Brain microvascular endothelial cell (primary cell): ENCODE measurements at regions not wholly inside any gene's neighbourhood (a gene's known extent, or its start where the extent isn't known, plus 50 kb on each side); places are given as distances from the start of the nearest gene placed in this dataset.

ENCODE experiments used
- DNase-seq: peaks from one replicate; pipeline ENCODE4 v3.0.0-alpha.2; 2020
- H3K27ac ChIP-seq: fragments of 250-450 bp; sonication (Bioruptor Pico); 2 replicates; pipeline ENCODE4 v1.5.1; 2020; ENCODE audit warnings: mild to moderate bottlenecking, moderate library complexity
- H3K27me3 ChIP-seq: fragments of 250-450 bp; sonication (Bioruptor Pico); replicated peaks from 2 replicates; pipeline ENCODE4 v1.5.1; 2020; ENCODE audit warnings: mild to moderate bottlenecking
- H3K36me3 ChIP-seq: fragments of 250-450 bp; sonication (Bioruptor Pico); replicated peaks from 2 replicates; pipeline ENCODE4 v1.5.1; 2020; ENCODE audit warnings: mild to moderate bottlenecking
- H3K4me3 ChIP-seq: 2 replicates; pipeline ENCODE4 v1.5.1; 2011; ENCODE audit warnings: low read depth, mild to moderate bottlenecking, control low read depth, low read length, moderate library complexity
- in situ Hi-C: cut with HindIII; loops from 2 replicates; pipeline ENCODE4 v1.10.0; 2017; ENCODE audit warnings: low sequenced_read_pairs, low pct_ligation_motif_present
- TF ChIP-seq, protein P1 (sequence below): IDR thresholded peaks from 2 replicates; pipeline ENCODE4 v1.5.1; 2011; ENCODE audit warnings: low read depth, mild to moderate bottlenecking, moderate library complexity, low read length, control low read depth, inconsistent platforms; ENCODE audit errors: missing control alignments

GRCh38 chr21:35482933-35483662 is 434.0 kb upstream of the RUNX1 start:
- DNase-seq: no peak
- H3K4me3 ChIP-seq: no peak overlapping the region
- H3K27me3 ChIP-seq: no peaks in the 10 kb centered on the region
- TF ChIP-seq, protein P1, sequence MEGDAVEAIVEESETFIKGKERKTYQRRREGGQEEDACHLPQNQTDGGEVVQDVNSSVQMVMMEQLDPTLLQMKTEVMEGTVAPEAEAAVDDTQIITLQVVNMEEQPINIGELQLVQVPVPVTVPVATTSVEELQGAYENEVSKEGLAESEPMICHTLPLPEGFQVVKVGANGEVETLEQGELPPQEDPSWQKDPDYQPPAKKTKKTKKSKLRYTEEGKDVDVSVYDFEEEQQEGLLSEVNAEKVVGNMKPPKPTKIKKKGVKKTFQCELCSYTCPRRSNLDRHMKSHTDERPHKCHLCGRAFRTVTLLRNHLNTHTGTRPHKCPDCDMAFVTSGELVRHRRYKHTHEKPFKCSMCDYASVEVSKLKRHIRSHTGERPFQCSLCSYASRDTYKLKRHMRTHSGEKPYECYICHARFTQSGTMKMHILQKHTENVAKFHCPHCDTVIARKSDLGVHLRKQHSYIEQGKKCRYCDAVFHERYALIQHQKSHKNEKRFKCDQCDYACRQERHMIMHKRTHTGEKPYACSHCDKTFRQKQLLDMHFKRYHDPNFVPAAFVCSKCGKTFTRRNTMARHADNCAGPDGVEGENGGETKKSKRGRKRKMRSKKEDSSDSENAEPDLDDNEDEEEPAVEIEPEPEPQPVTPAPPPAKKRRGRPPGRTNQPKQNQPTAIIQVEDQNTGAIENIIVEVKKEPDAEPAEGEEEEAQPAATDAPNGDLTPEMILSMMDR: no peak
- in situ Hi-C loops: no loop called here
- H3K27ac ChIP-seq: no peak overlapping the region
- H3K36me3 ChIP-seq: no peaks in the 10 kb centered on the region

DNA sequence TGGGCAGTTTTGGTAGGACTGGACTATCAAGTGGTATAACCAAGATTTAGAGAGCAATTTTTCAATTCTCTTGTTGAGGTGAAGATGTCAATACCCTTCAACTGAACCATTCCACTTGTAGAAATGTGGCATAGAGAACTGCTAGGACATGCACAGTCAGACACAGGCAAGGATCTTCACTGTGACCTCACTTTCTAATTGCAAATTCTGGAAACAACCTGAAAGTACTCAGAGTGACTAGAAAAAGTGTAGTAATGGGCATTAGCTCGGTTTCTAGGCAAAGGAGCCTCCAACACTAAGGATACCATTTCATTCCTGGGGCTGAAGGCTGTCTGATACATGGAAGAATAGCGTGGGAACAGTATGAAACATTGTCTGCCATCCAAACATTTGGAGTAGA is 433.0 kb upstream of the RUNX1 start:
- Histone ChIP-seq H3K27me3 (no peaks in the 10 kb centered on the region), H3K27ac (no peak overlapping the region), H3K36me3 (no peaks in the 10 kb centered on the region), H3K4me3 (no peak overlapping the region)
- TF ChIP-seq, protein P1: no peak
- in situ Hi-C loops: no loop called here
- DNase-seq: no peak

DNA sequence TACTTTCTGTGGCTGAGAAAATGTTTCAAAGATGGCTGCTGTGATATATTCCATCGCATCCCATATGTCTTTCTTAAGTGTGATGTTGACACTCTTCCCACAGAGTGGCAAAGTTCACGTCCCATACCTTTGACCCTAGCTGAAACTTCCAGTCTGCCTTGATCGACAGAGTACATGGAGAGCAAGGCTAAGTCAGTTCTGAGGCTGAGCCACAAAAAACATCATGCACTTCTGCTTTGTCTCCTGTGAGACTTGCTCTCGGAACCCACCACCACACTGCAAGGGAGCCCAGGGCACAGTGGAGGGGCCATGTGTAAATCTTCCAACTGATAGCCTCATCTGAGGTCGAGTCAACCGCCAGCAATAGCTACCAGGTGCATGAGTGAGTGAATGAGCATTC is 431.9 kb upstream of the RUNX1 start:
- in situ Hi-C loops: no loop called here
- TF ChIP-seq, protein P1: no peak
- Histone ChIP-seq H3K4me3 (no peak overlapping the region), H3K27me3 (no peaks in the 10 kb centered on the region), H3K27ac (no peak overlapping the region), H3K36me3 (no peaks in the 10 kb centered on the region)
- no peak for DNase-seq

- no peaks in the 10 kb centered on the region for H3K27me3 ChIP-seq
- no peak for DNase-seq
- TF ChIP-seq, protein P1: no peak
- H3K36me3 ChIP-seq: no peaks in the 10 kb centered on the region
- in situ Hi-C loops: no loop called here
- no peak overlapping the region for H3K4me3 ChIP-seq
- H3K27ac ChIP-seq: no peak overlapping the region
These were observed 430.4 kb upstream of the RUNX1 start for GRCh38 chr21:35479529-35479928.

DNA sequence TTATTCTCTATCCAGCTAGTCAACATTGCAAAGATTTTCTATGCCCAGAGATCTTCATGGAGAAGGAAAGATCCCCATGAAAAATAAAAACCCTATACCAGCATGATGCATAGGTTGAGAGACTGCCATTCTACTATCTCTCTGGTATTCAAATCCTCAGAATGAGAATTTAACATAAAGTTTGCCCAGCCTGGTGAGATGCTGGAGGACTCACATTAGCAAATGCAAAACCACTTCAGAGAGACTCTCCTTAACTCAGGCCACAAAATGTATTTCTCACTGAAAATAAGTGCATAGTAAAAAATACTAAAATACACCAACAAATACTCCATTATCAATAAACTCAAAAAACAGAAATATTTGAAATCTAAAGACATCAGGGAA is 430.0 kb upstream of the RUNX1 start:
- DNase-seq: no peak
- Histone ChIP-seq H3K27ac (peak overlapping the region; percentile 90), H3K27me3 (no peaks in the 10 kb centered on the region), H3K4me3 (no peak overlapping the region), H3K36me3 (no peaks in the 10 kb centered on the region)
- in situ Hi-C loops: no loop called here
- TF ChIP-seq, protein P1: no peak
